ENCODE measurements at regions not wholly inside any gene's neighbourhood (a gene's known extent, or its start where the extent isn't known, plus 50 kb on each side); places are given as distances from the start of the nearest gene placed in this dataset.

DNA sequence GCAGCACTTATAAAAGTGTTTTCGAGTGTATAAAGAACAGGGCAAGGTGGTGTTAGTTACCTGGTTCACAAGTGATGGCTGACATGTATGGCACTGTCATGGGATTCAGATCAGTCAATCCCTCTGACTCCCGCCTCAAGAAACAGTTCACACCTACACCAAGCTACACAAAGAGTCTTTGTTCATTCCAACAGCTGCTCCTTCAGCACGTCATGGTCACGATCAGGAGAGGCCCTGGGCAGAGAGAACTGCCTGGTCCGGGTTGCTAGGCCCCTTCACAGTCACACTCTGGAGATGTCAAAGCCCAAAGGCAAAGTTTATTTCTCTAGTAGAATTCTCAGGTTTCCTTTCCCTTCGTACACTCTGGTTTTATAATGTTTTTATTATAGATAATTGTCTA, 426.7 kb downstream of the ZSWIM6 start:
- TF ChIP-seq CTCF (IDR thresholded peaks at IDR 0.05) = no peak
- TF ChIP-seq POLR2A (IDR thresholded peaks at IDR 0.05) = no peak
